ENCODE measurements at regions not wholly inside any gene's neighbourhood (a gene's known extent, or its start where the extent isn't known, plus 50 kb on each side); places are given as distances from the start of the nearest gene placed in this dataset.
"Not testable (repeated sequence)": the region's sequence is repeated elsewhere in the genome, so short reads cannot be mapped to it uniquely, and the experiment has no call there.

- WGBS, 2 donors, result 51 to 58% methylated on average over 11 to 14 of the region's 14 CpGs
- Histone ChIP-seq H3K27me3 (peaks cover 0 to 3% (median 0%) of the 10 kb centered on the region in 4 donors), H3K4me1 (no peaks in the 10 kb centered on the region), H3K4me3 (no peak overlapping the region), H3K27ac (no peak overlapping the region), H3K36me3 (no peaks in the 10 kb centered on the region), H3K9me3 (no peaks in the 10 kb centered on the region)
- no peak for DNase-seq
- TF ChIP-seq POLR2A (IDR thresholded peaks at IDR 0.05), result no peak
- TF ChIP-seq, protein P1, sequence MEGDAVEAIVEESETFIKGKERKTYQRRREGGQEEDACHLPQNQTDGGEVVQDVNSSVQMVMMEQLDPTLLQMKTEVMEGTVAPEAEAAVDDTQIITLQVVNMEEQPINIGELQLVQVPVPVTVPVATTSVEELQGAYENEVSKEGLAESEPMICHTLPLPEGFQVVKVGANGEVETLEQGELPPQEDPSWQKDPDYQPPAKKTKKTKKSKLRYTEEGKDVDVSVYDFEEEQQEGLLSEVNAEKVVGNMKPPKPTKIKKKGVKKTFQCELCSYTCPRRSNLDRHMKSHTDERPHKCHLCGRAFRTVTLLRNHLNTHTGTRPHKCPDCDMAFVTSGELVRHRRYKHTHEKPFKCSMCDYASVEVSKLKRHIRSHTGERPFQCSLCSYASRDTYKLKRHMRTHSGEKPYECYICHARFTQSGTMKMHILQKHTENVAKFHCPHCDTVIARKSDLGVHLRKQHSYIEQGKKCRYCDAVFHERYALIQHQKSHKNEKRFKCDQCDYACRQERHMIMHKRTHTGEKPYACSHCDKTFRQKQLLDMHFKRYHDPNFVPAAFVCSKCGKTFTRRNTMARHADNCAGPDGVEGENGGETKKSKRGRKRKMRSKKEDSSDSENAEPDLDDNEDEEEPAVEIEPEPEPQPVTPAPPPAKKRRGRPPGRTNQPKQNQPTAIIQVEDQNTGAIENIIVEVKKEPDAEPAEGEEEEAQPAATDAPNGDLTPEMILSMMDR (IDR thresholded peaks at IDR 0.05), result no peak
- intact Hi-C loops (cut with DNase I), result no loop called here
Measured at GRCh38 chr15:30824518-30825195, 79.1 kb upstream of the FAN1 start.

DNA sequence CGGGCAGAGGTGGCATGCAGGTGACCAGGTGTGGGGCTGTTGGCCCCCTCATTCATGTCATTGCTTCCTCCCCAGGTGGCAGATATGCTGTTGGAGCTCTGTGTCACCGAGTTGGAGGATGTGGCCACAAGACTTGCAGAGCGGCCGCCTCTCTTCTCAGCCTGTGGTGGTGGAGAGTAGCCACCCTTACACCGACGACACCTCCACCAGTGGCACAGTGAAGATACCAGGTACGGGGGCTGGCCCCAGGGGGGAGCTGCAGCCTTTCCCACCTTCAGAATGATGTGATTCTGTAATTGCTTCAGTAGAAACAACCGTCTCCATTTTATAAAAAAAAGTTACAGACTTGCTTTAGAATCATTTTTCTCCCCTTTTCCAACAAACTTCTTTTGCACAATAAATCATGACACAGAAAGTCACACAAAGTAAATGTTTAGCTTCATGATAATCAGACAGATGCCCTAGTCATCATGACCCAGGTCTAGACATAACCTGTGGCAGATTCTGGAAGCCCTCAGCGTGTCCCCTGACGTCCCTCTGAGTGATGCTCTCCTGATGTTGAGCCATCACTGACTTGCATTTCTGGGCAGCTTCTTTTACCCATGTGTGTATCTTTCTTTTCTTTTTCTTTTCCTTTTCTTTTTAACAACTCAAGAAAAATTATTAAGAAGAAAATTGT lies 76.0 kb upstream of the FAN1 start:
- H3K27ac ChIP-seq, result no peak overlapping the region
- DNase-seq, result no peak
- H3K4me3 ChIP-seq, result no peak overlapping the region
- intact Hi-C loops (cut with DNase I), result no loop called here
- no peaks in the 10 kb centered on the region for H3K27me3 ChIP-seq
- WGBS, 2 donors, result 47 to 69% methylated on average over 5 to 8 of the region's 10 CpGs
- TF ChIP-seq, protein P1 (IDR thresholded peaks at IDR 0.05), result no peak
- no peak for TF ChIP-seq POLR2A (IDR thresholded peaks at IDR 0.05)
- H3K4me1 ChIP-seq, result no peaks in the 10 kb centered on the region
- no peaks in the 10 kb centered on the region for H3K36me3 ChIP-seq
- no peaks in the 10 kb centered on the region for H3K9me3 ChIP-seq

- H3K27ac ChIP-seq; intact Hi-C loops (cut with DNase I); H3K27me3 ChIP-seq; H3K9me3 ChIP-seq; DNase-seq; H3K4me3 ChIP-seq; H3K4me1 ChIP-seq; H3K36me3 ChIP-seq: not testable (repeated sequence)
- WGBS, 2 donors, result 19 to 22% methylated on average over 8 of the region's 8 CpGs
Measured at GRCh38 chr15:30828304-30828639, 75.4 kb upstream of the FAN1 start.

DNA sequence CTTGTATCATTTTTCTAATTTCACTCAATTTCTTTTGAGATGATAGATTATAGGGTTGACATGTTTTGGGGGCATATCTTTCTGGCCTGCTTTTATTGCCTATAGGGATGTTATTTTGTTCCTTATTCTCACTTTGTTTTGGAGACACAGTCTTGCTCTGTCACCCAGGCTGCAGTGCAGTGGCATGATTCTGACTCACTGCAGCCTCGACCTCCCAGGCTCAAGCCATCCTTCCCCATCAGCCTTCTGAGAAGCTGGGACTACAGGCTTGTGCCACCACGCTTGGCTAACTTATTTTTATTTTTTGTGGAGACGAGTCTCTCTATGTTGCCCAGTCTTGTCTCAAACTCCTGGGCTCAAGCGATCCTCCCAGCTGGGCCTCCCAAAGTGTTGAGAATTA lies 72.8 kb upstream of the FAN1 start:
- no peaks in the 10 kb centered on the region for H3K4me1 ChIP-seq
- H3K9me3 ChIP-seq, result no peaks in the 10 kb centered on the region
- no peak overlapping the region for H3K4me3 ChIP-seq
- TF ChIP-seq POLR2A (IDR thresholded peaks at IDR 0.05), result no peak
- TF ChIP-seq, protein P1 (IDR thresholded peaks at IDR 0.05), result no peak
- no peak for DNase-seq
- no peak overlapping the region for H3K27ac ChIP-seq
- WGBS, 2 donors, result 81 to 86% methylated on average over 4 of the region's 4 CpGs
- no peaks in the 10 kb centered on the region for H3K36me3 ChIP-seq
- intact Hi-C loops (cut with DNase I), result no loop called here
- H3K27me3 ChIP-seq, result no peaks in the 10 kb centered on the region

GRCh38 chr15:30833379-30833778 lies 70.3 kb upstream of the FAN1 start:
- H3K36me3 ChIP-seq; H3K27me3 ChIP-seq; H3K4me3 ChIP-seq; H3K9me3 ChIP-seq; H3K4me1 ChIP-seq; H3K27ac ChIP-seq; intact Hi-C loops (cut with DNase I); DNase-seq: not testable (repeated sequence)
- WGBS, 2 donors, result 45 to 58% methylated on average over 4 to 7 of the region's 7 CpGs

GRCh38 chr15:30841639-30842038 lies 62.1 kb upstream of the FAN1 start:
- intact Hi-C loops (cut with DNase I); H3K4me3 ChIP-seq; H3K9me3 ChIP-seq; H3K27ac ChIP-seq; DNase-seq; H3K27me3 ChIP-seq; H3K36me3 ChIP-seq; H3K4me1 ChIP-seq: not testable (repeated sequence)
- 86 to 94% methylated on average over 2 of the region's 2 CpGs for WGBS, 2 donors

GRCh38 chr15:30842798-30843472 lies 60.8 kb upstream of the FAN1 start:
- H3K4me3 ChIP-seq; H3K9me3 ChIP-seq; H3K27me3 ChIP-seq; H3K4me1 ChIP-seq; DNase-seq; intact Hi-C loops (cut with DNase I); H3K36me3 ChIP-seq; H3K27ac ChIP-seq: not testable (repeated sequence)
- WGBS, 2 donors, result 36 to 52% methylated on average over 4 of the region's 5 CpGs

GRCh38 chr15:30845536-30845935 lies 58.2 kb upstream of the FAN1 start:
- 67 to 95% methylated on average over 1 of the region's 1 CpG for WGBS, 2 donors
- H3K9me3 ChIP-seq, H3K27ac ChIP-seq: not testable (repeated sequence)

More at GRCh38 chr15:30845536-30845935, 58.2 kb upstream of the FAN1 start:
- DNase-seq; H3K4me1 ChIP-seq; H3K4me3 ChIP-seq; intact Hi-C loops (cut with DNase I); H3K36me3 ChIP-seq; H3K27me3 ChIP-seq: not testable (repeated sequence)

Measured in esophagus squamous epithelium (tissue), 5 donors.